ENCODE measurements at regions not wholly inside any gene's neighbourhood (a gene's known extent, or its start where the extent isn't known, plus 50 kb on each side); places are given as distances from the start of the nearest gene placed in this dataset.
A peak's percentile ranks its signal among the peaks of the same experiment; 100 is the strongest.
"Not testable (repeated sequence)": the region's sequence is repeated elsewhere in the genome, so short reads cannot be mapped to it uniquely, and the experiment has no call there.

DNA sequence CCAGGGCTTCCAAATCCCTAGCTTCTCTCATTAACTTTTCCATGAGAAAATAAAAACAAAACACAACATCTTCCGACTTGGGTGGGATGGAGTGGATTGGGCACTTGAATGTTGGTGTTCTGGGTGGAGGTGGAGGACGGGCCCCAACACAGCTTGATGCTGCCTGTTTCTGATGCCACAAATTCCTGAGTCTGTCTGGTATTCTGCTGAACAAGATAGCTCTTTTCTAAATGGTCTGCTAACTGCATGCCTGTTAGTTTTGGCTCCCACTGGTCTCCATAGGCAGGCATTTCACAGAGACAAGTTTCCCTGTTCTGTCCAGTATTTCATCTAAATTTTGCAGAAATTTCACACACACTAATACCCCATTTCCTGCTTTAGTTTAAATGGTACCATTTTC lies 160.9 kb upstream of the FZD8 start:
- no peaks in the 10 kb centered on the region for H3K9me3 ChIP-seq
- no peaks in the 10 kb centered on the region for H3K36me3 ChIP-seq (replicated peaks)
- no peak for DNase-seq (ENCODE audit: low spot score in 2 of 2)
- H3K4me3 ChIP-seq = no peak overlapping the region
- no peaks in the 10 kb centered on the region for H3K4me1 ChIP-seq
- no peaks in the 10 kb centered on the region for H3K27me3 ChIP-seq (ENCODE audit: low read depth)
- in situ Hi-C loops (cut with MboI; ENCODE audit: low sequenced_read_pairs) = no loop called here

DNA sequence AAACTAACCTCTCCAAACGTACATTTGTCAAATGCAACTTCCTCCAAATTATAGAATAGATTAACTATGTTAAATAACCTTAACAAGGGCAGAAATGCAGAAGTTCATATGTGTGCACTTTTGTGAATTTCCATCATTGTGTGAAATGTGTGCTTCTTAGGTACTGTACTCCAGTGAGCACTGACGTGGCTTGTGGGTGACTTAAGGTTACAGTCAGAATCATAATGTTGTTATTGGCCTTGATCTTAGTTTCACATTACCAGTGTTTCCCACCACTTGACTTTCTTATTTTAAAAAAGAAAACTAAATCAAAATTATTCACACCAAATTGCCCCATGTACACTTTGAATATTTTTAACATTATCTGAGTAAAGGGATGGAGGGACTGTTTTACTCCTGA lies 155.1 kb upstream of the FZD8 start:
- no peak for DNase-seq (ENCODE audit: low spot score in 2 of 2)
- no peaks in the 10 kb centered on the region for H3K27me3 ChIP-seq (ENCODE audit: low read depth)
- H3K4me3 ChIP-seq = no peak overlapping the region
- H3K9me3 ChIP-seq = no peaks in the 10 kb centered on the region
- H3K36me3 ChIP-seq (replicated peaks) = no peaks in the 10 kb centered on the region
- no peaks in the 10 kb centered on the region for H3K4me1 ChIP-seq
- in situ Hi-C loops (cut with MboI; ENCODE audit: low sequenced_read_pairs) = no loop called here

DNA sequence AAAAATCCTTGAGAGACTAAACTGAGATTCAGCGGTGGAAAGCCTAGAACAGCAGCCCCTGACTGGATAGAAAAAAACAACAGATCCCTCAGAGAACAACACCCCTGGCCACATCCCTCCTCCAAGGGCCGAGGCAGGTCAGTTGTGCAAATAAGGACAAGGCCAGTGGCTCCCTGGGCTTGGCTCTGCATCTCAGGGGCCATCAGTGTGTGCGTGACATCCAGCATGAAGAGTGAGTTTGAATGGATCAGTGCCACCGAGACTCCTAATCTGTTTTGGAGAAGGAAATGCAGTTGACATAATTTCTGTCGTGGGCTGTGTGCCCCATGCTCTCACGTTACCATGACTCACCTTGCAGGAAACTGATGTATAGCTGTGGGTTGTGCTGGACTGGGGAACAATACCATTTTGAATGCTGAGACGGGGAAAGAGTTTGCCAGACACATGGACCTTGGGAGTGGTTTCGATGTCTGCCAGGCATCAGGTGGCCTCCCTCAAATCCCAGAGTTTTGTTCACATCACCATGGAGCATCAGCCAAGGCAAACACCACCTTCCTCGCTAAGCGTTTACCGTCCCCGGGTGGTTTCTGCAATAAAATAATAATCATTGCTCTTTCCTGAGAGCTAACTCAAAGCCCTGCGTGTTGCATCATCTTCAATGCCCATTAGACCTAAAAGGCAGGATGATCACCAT lies 153.2 kb upstream of the FZD8 start:
- in situ Hi-C loops (cut with MboI; ENCODE audit: low sequenced_read_pairs) = no loop called here
- Histone ChIP-seq H3K9me3 (no peaks in the 10 kb centered on the region), H3K36me3 (replicated peaks) (no peaks in the 10 kb centered on the region), H3K27me3 (ENCODE audit: low read depth) (no peaks in the 10 kb centered on the region), H3K4me1 (no peaks in the 10 kb centered on the region), H3K4me3 (no peak overlapping the region)
- DNase-seq (ENCODE audit: low spot score in 2 of 2) = no peak

DNA sequence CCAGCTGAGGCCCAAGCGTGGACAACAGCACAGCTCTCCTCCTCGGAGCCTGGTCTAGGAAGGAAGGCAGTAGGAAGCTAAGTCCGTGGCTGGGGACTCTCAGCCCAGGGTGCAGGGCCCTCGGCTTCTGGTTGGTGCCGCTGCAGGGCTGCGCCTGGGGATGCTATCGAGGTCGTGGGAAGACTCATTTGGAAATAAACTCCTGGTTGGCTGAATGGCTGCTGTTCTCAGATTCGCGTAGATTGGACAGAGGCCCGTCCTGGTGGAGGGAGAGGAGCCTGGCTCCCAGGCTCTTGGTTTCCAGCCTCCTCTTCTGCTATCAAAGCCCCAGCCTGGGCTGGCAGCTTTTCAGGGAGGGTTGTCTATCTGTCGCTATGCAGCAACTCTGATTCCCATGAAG lies 152.6 kb upstream of the FZD8 start:
- DNase-seq (ENCODE audit: low spot score in 2 of 2) = no peak

DNA sequence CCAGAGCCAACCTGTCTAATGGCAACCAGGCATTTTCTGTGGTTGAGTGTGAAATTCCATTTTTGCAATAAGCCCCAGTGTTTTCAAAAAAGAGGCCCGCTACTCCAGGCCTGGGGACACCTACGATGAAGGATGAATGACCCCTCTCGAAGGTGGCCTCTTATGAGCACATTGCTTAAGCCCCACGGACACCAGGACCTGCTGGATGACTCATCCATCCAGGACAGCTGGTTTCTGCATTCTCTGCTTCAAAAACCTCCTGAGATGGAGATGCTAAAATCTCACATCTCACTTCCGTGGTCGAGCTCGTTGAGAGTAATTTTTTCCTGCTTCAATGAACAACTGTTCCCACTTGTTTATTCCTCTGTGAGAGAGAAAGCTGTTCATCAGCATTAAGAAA lies 150.2 kb upstream of the FZD8 start:
- no peak overlapping the region for H3K4me3 ChIP-seq
- H3K4me1 ChIP-seq = no peaks in the 10 kb centered on the region
- in situ Hi-C loops (cut with MboI; ENCODE audit: low sequenced_read_pairs) = no loop called here
- no peak for DNase-seq (ENCODE audit: low spot score in 2 of 2)
- H3K27me3 ChIP-seq (ENCODE audit: low read depth) = no peaks in the 10 kb centered on the region
- no peaks in the 10 kb centered on the region for H3K9me3 ChIP-seq
- no peaks in the 10 kb centered on the region for H3K36me3 ChIP-seq (replicated peaks)

More for the DNA sequence above, 152.6 kb upstream of the FZD8 start:
- in situ Hi-C loops (cut with MboI; ENCODE audit: low sequenced_read_pairs) = no loop called here
- Histone ChIP-seq H3K36me3 (replicated peaks) (no peaks in the 10 kb centered on the region), H3K27me3 (ENCODE audit: low read depth) (no peaks in the 10 kb centered on the region), H3K4me1 (no peaks in the 10 kb centered on the region), H3K9me3 (no peaks in the 10 kb centered on the region), H3K4me3 (no peak overlapping the region)

DNA sequence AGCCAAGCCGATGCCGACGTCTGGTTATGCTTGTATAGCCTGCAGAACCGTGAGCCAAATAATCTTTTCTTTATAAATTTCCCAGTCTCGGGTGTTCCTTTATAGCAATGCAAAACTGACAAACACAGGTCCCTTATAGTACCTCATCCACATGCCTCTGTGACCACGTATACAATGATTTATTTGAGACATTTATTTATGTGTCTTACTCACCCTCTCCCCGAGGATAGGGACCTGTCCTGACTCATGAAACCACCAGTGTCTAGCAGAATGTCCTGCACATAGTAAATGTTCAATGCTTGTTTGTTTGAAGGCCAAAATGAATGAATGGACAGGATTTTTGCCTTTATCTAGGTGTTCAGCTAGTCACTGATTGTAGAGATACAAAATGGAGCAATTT lies 147.9 kb upstream of the FZD8 start:
- no peaks in the 10 kb centered on the region for H3K27me3 ChIP-seq (ENCODE audit: low read depth)
- H3K9me3 ChIP-seq = no peaks in the 10 kb centered on the region
- in situ Hi-C loops (cut with MboI; ENCODE audit: low sequenced_read_pairs) = no loop called here
- H3K36me3 ChIP-seq (replicated peaks) = no peaks in the 10 kb centered on the region
- no peak overlapping the region for H3K4me3 ChIP-seq
- H3K4me1 ChIP-seq = no peaks in the 10 kb centered on the region
- DNase-seq (ENCODE audit: low spot score in 2 of 2) = no peak

DNA sequence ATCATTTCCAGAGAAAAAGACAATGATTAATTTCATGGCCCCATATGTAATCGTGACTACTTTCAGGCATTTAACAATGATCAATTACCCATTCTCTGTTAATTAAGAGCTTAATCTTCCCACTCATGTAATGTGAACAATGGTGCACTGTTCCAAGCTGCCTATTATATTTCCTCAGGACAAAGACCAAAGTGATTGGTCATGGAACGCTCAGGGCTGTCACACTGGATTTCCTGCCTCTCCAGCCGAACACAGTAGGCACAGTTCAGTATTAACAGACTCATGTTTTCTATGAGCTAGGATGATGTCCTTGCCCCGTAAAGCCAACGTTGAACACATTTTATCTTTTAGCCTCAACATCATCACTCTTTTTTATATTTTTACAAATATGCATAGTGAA lies 142.7 kb upstream of the FZD8 start:
- H3K36me3 ChIP-seq (replicated peaks) = no peaks in the 10 kb centered on the region
- in situ Hi-C loops (cut with MboI; ENCODE audit: low sequenced_read_pairs) = no loop called here
- H3K4me1 ChIP-seq = no peaks in the 10 kb centered on the region
- H3K4me3 ChIP-seq = no peak overlapping the region
- H3K27me3 ChIP-seq (ENCODE audit: low read depth) = no peaks in the 10 kb centered on the region
- no peak for DNase-seq (ENCODE audit: low spot score in 2 of 2)
- no peaks in the 10 kb centered on the region for H3K9me3 ChIP-seq

DNA sequence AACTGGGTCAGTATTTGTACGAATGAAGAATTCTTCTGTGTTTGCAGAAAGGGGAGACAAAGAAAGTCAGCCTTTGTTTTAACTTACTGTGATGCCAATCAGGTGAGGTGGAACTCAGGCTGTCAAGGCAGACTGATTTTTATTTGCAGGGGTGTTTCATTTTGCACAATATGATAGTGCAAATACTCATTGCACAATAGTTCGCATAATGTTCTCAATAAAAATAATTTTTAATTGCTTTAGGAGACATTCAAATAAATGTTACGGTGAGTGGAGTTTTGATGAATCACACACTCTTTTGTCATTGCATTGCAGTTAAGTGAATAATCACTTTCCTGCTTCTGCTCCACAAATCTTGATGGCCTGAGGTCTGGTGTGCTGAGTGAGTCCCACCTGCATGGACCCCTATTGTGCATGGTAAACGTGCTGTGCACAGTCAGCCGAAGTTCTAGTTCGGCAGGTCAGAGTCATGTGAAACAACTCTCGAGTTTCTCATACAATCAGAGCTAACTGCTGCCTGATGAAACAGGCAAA lies 141.3 kb upstream of the FZD8 start:
- Histone ChIP-seq H3K4me1 (no peaks in the 10 kb centered on the region), H3K27me3 (ENCODE audit: low read depth) (no peaks in the 10 kb centered on the region), H3K4me3 (no peak overlapping the region), H3K36me3 (replicated peaks) (no peaks in the 10 kb centered on the region), H3K9me3 (no peaks in the 10 kb centered on the region)
- no peak for DNase-seq (ENCODE audit: low spot score in 2 of 2)
- in situ Hi-C loops (cut with MboI; ENCODE audit: low sequenced_read_pairs) = no loop called here

DNA sequence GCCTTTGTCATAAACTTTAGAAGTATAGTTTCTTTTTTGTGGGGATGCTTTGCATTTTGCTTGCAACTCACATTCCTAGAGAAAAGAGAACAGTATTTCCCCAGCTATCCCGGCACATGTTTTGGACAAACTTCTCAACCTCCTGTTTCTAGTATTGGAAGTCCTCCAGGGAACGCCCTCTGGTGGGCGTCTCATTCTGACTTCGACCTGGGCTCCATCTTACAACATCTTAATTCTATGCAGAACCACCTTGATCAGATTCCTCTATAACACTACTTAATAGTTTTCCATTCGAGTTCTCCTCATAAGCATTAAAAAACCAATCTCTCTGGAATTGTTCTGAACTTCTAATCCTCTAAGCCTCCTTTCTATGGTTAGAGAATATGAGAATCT lies 139.5 kb upstream of the FZD8 start:
- no peaks in the 10 kb centered on the region for H3K27me3 ChIP-seq (ENCODE audit: low read depth)
- H3K9me3 ChIP-seq = no peaks in the 10 kb centered on the region
- no peaks in the 10 kb centered on the region for H3K36me3 ChIP-seq (replicated peaks)
- peak in 1 of 2 experiments; percentile 54 for DNase-seq (ENCODE audit: low spot score in 2 of 2)
- in situ Hi-C loops (cut with MboI; ENCODE audit: low sequenced_read_pairs) = no loop called here
- H3K4me3 ChIP-seq = no peak overlapping the region
- no peaks in the 10 kb centered on the region for H3K4me1 ChIP-seq

DNA sequence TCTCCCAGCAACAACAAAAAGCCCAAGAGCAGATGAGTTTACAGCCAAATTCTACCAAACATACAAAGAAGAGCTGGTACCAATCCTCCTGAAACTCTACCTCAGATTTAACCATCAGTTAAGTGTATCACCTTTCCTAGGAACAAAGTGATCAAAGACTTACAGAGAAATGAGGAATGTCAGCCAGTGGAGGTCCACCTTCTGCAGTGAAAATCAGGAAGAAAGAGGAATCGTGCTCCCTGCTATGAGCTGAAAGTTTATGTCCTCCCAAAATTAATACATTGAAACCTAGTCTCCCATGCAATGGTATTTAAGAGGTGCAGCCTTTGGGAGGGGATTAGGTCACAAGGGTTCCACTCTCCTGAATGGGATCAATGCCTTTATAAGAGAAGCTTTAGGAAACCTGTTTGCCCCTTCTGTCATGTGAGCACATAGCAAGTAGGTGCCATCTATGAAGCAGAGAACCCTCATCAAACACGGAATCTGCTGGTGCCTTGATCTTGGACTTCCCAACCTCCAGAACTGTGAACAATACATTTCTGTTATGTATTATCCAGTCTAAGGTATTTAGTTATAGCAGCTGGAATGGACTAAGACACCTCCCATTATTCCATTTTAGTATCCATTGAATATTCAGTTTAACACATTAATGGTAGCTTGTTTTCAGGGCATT lies 139.0 kb upstream of the FZD8 start:
- Histone ChIP-seq H3K4me3 (no peak overlapping the region), H3K4me1 (no peaks in the 10 kb centered on the region), H3K36me3 (replicated peaks) (no peaks in the 10 kb centered on the region), H3K9me3 (no peaks in the 10 kb centered on the region), H3K27me3 (ENCODE audit: low read depth) (no peaks in the 10 kb centered on the region)
- in situ Hi-C loops (cut with MboI; ENCODE audit: low sequenced_read_pairs) = no loop called here
- DNase-seq (ENCODE audit: low spot score in 2 of 2) = no peak

DNA sequence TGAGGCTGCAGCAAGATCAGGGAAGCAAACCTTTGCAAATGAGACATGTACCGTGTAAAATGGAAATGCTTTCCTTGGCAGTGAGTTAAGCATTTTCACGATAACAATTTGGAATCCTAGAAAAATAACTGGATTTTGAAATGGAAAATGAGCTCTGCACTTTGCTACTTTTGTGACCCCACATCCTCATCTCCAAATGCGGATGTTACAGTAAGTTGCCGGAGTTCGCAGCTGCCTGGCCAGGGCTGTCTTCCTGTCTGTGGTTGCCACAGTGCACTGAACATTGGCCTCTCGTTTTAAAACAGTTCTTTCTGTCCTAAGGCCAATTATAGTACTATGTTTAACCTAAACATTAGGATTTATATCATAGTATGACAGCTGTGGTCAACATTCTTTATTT lies 136.2 kb upstream of the FZD8 start:
- H3K4me3 ChIP-seq = no peak overlapping the region
- no peak for DNase-seq (ENCODE audit: low spot score in 2 of 2)

DNA sequence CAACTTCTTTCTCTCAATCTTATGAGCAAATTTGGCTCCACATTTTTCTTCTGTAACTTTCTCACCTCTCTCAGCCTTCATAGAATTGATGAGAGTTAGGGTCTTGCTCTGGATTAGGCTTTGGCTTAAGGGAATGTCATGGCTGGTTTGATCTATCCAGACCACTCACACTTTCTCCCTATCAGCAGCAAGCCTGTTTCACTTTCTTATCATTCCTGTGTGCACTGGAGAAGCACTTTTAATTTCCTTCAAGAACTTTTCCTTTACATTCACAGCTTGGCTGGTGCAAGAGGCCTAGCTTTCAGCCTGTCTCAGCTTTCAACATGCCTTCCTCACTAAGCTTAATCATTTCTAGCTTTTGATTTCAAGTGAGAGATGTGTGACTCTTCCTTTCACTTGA lies 134.5 kb upstream of the FZD8 start:
- DNase-seq (ENCODE audit: low spot score in 2 of 2); H3K36me3 ChIP-seq (replicated peaks); H3K9me3 ChIP-seq; in situ Hi-C loops (cut with MboI; ENCODE audit: low sequenced_read_pairs); H3K27me3 ChIP-seq (ENCODE audit: low read depth); H3K4me1 ChIP-seq; H3K4me3 ChIP-seq: not testable (repeated sequence)

More for the DNA sequence above, 136.2 kb upstream of the FZD8 start:
- Histone ChIP-seq H3K9me3 (no peaks in the 10 kb centered on the region), H3K27me3 (ENCODE audit: low read depth) (no peaks in the 10 kb centered on the region), H3K4me1 (no peaks in the 10 kb centered on the region), H3K36me3 (replicated peaks) (no peaks in the 10 kb centered on the region)
- in situ Hi-C loops (cut with MboI; ENCODE audit: low sequenced_read_pairs) = no loop called here

DNA sequence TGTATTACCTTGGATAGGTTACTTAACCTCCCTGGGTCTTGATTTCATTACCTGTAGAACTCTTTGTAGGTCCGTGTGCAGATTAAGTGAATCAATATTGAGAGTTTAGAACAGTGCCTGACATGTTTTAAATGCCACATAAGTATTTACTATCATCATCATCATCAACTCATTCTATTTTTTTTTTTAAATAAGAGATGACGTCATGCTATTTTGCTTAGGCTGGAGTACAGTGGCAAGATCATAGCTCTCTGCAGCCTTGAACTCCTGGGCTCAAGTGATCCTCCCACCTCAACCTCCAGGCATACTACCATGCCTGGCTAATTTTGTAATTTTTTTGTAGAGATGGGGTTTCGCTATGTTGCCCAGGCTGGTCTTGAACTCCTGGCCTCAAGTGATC lies 132.0 kb upstream of the FZD8 start:
- DNase-seq (ENCODE audit: low spot score in 2 of 2) = no peak
- Histone ChIP-seq H3K4me3 (no peak overlapping the region), H3K27me3 (ENCODE audit: low read depth) (no peaks in the 10 kb centered on the region), H3K36me3 (replicated peaks) (no peaks in the 10 kb centered on the region), H3K9me3 (no peaks in the 10 kb centered on the region), H3K4me1 (no peaks in the 10 kb centered on the region)
- in situ Hi-C loops (cut with MboI; ENCODE audit: low sequenced_read_pairs) = no loop called here

DNA sequence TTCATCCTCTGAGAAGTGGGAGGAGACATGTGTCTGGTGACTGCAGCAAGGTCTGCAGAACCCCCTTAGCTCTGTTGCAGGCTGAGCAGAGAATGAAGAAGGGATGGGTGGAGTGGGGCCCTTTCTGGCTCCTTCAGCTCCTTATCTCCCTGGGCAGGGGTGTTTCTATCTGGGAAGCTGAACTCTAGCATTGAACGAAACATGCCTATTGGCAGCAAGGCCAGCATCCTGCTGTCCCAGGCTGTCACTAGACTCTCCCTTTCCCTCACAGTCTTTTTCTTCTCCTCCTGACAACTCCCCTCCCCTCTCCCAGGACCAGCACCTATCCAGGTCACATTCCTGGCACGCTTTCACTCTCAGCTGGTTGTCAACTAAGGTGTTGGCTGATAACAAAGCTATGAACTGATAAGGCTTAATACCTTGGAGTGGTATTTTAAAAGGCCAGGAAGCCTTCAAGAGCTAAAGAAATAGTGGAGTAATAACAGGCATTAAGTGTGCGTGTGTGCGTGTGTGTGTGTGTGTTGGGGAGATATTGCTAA lies 128.8 kb upstream of the FZD8 start:
- H3K36me3 ChIP-seq (replicated peaks) = no peaks in the 10 kb centered on the region
- H3K4me3 ChIP-seq = no peak overlapping the region
- no peaks in the 10 kb centered on the region for H3K27me3 ChIP-seq (ENCODE audit: low read depth)
- no peaks in the 10 kb centered on the region for H3K9me3 ChIP-seq
- in situ Hi-C loops (cut with MboI; ENCODE audit: low sequenced_read_pairs) = no loop called here
- DNase-seq (ENCODE audit: low spot score in 2 of 2) = no peak
- H3K4me1 ChIP-seq = no peaks in the 10 kb centered on the region

Data from HAP-1 (cell line).